OCI-LY1 (cell line): ENCODE measurements at regions not wholly inside any gene's neighbourhood (a gene's known extent, or its start where the extent isn't known, plus 50 kb on each side); places are given as distances from the start of the nearest gene placed in this dataset.
"Not testable (repeated sequence)": the region's sequence is repeated elsewhere in the genome, so short reads cannot be mapped to it uniquely, and the experiment has no call there.

ENCODE experiments used
- CTCF ChIP-seq: fragments of 200-600 bp; sonication (generic), shearing (Covaris generic); IDR thresholded peaks from 2 replicates; pipeline ENCODE4 v1.5.1; 2017; ENCODE audit warnings: mild to moderate bottlenecking, antibody characterized with exemption, low read length, moderate library complexity, mixed read lengths
- EZH2 ChIP-seq: fragments of 200-600 bp; sonication (generic), shearing (Covaris generic); IDR thresholded peaks from 2 replicates; pipeline ENCODE4 v1.8.0; 2017; ENCODE audit warnings: borderline replicate concordance, mixed run types, mild to moderate bottlenecking, antibody characterized with exemption, low read length, moderate library complexity, mixed read lengths

- TF ChIP-seq CTCF, EZH2: not testable (repeated sequence)
Observed at GRCh38 chr15:25253048-25253973, 185.5 kb downstream of the UBE3A start.
